PC-9 (cell line): ENCODE measurements at regions not wholly inside any gene's neighbourhood (a gene's known extent, or its start where the extent isn't known, plus 50 kb on each side); places are given as distances from the start of the nearest gene placed in this dataset.

ENCODE experiments used
- CTCF ChIP-seq: fragments of 200-600 bp; sonication (generic); conservative IDR thresholded peaks from 2 replicates; pipeline ENCODE4 v1.6.1; 2017; ENCODE audit warnings: mixed run types, antibody characterized with exemption, mild to moderate bottlenecking, moderate library complexity
- EZH2 ChIP-seq: fragments of 200-600 bp; sonication (generic); IDR thresholded peaks from 2 replicates; pipeline ENCODE4 v1.8.0; 2017; ENCODE audit warnings: antibody characterized with exemption, low read depth

GRCh38 chr21:18711662-18712061 is 308.1 kb upstream of the TMPRSS15 start:
- TF ChIP-seq CTCF (no peak), EZH2 (no peak)
